ENCODE measurements at regions not wholly inside any gene's neighbourhood (a gene's known extent, or its start where the extent isn't known, plus 50 kb on each side); places are given as distances from the start of the nearest gene placed in this dataset.

GRCh38 chr2:204138206-204138605, 201.6 kb downstream of the ICOS start:
- TF ChIP-seq ZNF629 (tag by site-specific recombination; IDR thresholded peaks at IDR 0.05) (no peak), ZBTB1 (tag by site-specific recombination; IDR thresholded peaks at IDR 0.05) (no peak), ZIC2 (tag by site-specific recombination; IDR thresholded peaks at IDR 0.05) (no peak), ZNF48 (tag by site-specific recombination; IDR thresholded peaks at IDR 0.05) (no peak), MYNN (tag by site-specific recombination; IDR thresholded peaks at IDR 0.05; ENCODE audit: borderline replicate concordance) (no peak), ZBTB21 (tag by site-specific recombination; IDR thresholded peaks at IDR 0.05) (no peak), ATF2 (tag by site-specific recombination; IDR thresholded peaks at IDR 0.05; ENCODE audit: low read depth) (no peak)

All from HEK293 (cell line).